ENCODE measurements at regions not wholly inside any gene's neighbourhood (a gene's known extent, or its start where the extent isn't known, plus 50 kb on each side); places are given as distances from the start of the nearest gene placed in this dataset.

- TF ChIP-seq CTCF (tag by site-specific recombination; IDR thresholded peaks at IDR 0.05), result no peak
- no peak for TF ChIP-seq ZNF580 (tag by site-specific recombination; IDR thresholded peaks at IDR 0.05)
- no peak for TF ChIP-seq ZBTB26 (tag by site-specific recombination; optimal IDR thresholded peaks at IDR 0.05)
- no peak for TF ChIP-seq ZNF274 (IDR thresholded peaks at IDR 0.05; ENCODE audit: low read length)
- TF ChIP-seq ZNF274 (tag by site-specific recombination; IDR thresholded peaks at IDR 0.05; ENCODE audit: borderline replicate concordance), result no peak
Observed at GRCh38 chr2:53485021-53485728, 282.4 kb upstream of the CHAC2 start.
